Uterus (tissue), 3 donors: ENCODE measurements at regions not wholly inside any gene's neighbourhood (a gene's known extent, or its start where the extent isn't known, plus 50 kb on each side); places are given as distances from the start of the nearest gene placed in this dataset.

Experiments
- DNase-seq, 2 donors: peaks; one replicate each; pipeline ENCODE4 v3.0.0-alpha.2; 2019 to 2020
- H3K27ac ChIP-seq, 2 donors: fragments of 200-600 bp; sonication (generic); 1 replicate in 1 of 2; 2 replicates in 1 of 2; pipeline ENCODE4 v1.5.1; 2016 to 2018
- H3K27me3 ChIP-seq, 2 donors: fragments of 200-600 bp; sonication (generic); one replicate each; pipeline ENCODE4 v1.5.1; 2018 to 2019; ENCODE audit warnings: control low read depth in 1 of 2
- H3K36me3 ChIP-seq, 2 donors: fragments of 200-600 bp; sonication (generic); one replicate each; pipeline ENCODE4 v1.5.1; 2019; ENCODE audit warnings: control low read depth in 1 of 2
- H3K4me1 ChIP-seq, 2 donors: fragments of 200-600 bp; sonication (generic); one replicate each; pipeline ENCODE4 v1.5.1; 2018 to 2019; ENCODE audit warnings: control low read depth in 1 of 2
- H3K4me3 ChIP-seq, 2 donors: fragments of 200-600 bp; sonication (generic); 1 replicate in 1 of 2; 2 replicates in 1 of 2; pipeline ENCODE4 v1.5.1; 2018 to 2019; ENCODE audit warnings: mild to moderate bottlenecking in 1 of 2
- H3K9me3 ChIP-seq, 2 donors: fragments of 200-600 bp; sonication (generic); one replicate each; pipeline ENCODE4 v1.5.1; 2019; ENCODE audit warnings: control low read depth in 1 of 2
- POLR2A ChIP-seq, 2 donors: fragments of 450-650 bp; IDR thresholded peaks; one replicate each; pipeline ENCODE4 v1.6.1; 2016; ENCODE audit warnings: antibody characterized with exemption in 2 of 2, mild to moderate bottlenecking in 1 of 2, moderate library complexity in 1 of 2
- intact Hi-C: fragments of 100-400 bp; cut with DNase I; formaldehyde crosslinking; loops from one replicate; pipeline ENCODE4 v1.15.1; 2023; ENCODE audit warnings: low total_unique reads
- TF ChIP-seq, protein P1 (sequence below), 4 experiments: fragments of 200-600 bp in 2 of 4; fragments of 450-650 bp in 2 of 4; sonication (generic) in 2 of 4; IDR thresholded peaks; one replicate each; pipeline ENCODE4 v1.5.1; 2016 to 2019; ENCODE audit warnings: antibody characterized with exemption in 4 of 4, mild to moderate bottlenecking in 2 of 4, moderate library complexity in 1 of 4
- donor health status: DM: yes; HTN: yes; CAD: no.

DNA sequence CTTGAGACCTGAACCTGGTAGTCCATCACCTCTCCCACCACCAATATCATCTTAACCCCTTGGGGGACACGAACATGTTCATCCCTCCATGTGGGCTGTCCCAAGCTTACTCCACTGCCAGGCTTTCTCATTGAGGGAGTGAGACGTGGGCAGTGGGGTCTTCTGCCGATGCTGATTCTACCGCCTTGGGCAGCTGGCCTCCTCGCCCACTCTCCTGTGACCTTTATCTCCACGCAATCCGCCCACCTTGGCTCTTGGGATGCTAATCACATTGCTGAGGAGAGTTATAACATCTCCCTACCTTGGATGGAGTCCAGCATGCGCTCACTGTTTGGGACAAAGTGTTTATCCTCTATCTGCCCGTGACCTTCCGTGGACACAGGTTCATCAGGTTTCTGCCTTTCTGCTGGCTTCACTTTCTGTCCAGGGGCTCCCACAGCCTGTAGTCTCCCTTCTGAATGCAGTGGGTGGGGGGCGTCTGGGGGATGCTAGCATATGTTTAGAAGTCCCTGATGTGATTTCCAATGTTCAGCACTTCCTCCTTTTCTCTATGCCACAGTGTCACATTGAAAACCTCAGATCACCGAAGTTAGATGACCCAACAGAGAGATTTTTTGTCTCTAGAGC, 53.2 kb upstream of the ESRRB start:
- Histone ChIP-seq H3K4me1 (no peaks in the 10 kb centered on the region), H3K27ac (no peak overlapping the region), H3K36me3 (no peaks in the 10 kb centered on the region), H3K9me3 (no peaks in the 10 kb centered on the region), H3K4me3 (no peak overlapping the region), H3K27me3 (no peaks in the 10 kb centered on the region)
- DNase-seq: no peak
- no peak for TF ChIP-seq POLR2A (IDR thresholded peaks at IDR 0.05)
- TF ChIP-seq, protein P1, sequence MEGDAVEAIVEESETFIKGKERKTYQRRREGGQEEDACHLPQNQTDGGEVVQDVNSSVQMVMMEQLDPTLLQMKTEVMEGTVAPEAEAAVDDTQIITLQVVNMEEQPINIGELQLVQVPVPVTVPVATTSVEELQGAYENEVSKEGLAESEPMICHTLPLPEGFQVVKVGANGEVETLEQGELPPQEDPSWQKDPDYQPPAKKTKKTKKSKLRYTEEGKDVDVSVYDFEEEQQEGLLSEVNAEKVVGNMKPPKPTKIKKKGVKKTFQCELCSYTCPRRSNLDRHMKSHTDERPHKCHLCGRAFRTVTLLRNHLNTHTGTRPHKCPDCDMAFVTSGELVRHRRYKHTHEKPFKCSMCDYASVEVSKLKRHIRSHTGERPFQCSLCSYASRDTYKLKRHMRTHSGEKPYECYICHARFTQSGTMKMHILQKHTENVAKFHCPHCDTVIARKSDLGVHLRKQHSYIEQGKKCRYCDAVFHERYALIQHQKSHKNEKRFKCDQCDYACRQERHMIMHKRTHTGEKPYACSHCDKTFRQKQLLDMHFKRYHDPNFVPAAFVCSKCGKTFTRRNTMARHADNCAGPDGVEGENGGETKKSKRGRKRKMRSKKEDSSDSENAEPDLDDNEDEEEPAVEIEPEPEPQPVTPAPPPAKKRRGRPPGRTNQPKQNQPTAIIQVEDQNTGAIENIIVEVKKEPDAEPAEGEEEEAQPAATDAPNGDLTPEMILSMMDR (IDR thresholded peaks at IDR 0.05): no peak
- intact Hi-C loops: no loop called here

DNA sequence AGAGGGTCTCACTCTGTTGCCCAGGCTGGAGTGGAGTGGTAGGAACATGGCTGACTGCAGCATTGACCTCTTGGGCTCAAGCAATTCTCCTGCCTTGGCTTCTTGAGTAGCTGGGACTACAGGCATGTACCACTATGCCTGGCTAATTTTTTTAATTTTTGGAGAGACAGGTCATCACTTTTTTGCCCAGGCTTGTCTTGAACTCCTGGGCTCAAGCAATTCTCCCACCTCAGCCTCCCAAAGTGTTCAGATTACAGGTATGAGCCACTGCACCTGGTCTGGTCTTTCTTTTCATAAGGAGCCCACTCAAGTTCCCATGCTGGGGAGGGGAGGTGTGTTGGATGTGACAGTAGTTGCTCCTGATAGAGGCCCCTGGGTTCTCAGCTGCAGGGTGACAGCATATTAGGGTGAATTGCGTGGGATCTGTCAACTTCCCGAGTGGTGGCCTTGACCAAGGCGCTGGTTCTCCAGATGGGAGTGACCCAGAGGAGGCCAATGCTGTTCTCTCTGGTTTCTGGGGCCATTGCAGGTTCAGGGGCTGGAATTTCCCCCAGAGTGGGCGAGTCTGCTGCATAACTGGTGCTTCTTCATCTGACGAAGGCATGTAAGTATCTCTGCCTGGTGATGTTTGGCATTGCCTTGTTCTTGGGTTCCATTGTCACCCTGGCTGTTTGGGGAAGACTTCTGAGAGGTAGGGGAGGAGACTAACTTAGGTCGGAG, 52.4 kb upstream of the ESRRB start:
- no peak for TF ChIP-seq POLR2A (IDR thresholded peaks at IDR 0.05)
- TF ChIP-seq, protein P1 (IDR thresholded peaks at IDR 0.05): no peak
- intact Hi-C loops: no loop called here
- H3K36me3 ChIP-seq: no peaks in the 10 kb centered on the region
- H3K4me3 ChIP-seq: no peak overlapping the region
- H3K4me1 ChIP-seq: no peaks in the 10 kb centered on the region
- H3K27me3 ChIP-seq: no peaks in the 10 kb centered on the region
- no peak for DNase-seq
- H3K27ac ChIP-seq: no peak overlapping the region
- H3K9me3 ChIP-seq: no peaks in the 10 kb centered on the region

DNA sequence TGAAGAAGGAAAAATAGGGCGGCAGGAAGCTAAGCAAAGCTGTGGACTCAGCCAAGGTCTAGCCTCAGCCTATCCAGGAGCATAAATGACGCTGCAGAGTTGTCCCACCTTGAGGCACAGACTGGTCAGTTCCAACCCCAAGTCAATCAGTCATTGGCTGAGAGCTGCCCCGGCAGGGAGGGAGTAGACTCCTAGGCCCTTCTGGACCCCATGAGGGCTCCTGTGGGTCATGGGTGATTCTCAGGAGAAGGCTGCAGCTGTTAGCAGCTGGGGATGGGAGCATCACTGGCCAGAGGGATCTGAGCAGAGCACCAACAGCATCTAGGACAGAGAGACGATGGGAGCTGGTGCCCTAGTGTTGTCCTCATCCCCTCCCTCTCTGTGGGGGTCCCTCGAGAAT, 51.8 kb upstream of the ESRRB start:
- no peak overlapping the region for H3K4me3 ChIP-seq
- intact Hi-C loops: no loop called here
- no peaks in the 10 kb centered on the region for H3K4me1 ChIP-seq
- H3K27me3 ChIP-seq: no peaks in the 10 kb centered on the region
- no peaks in the 10 kb centered on the region for H3K36me3 ChIP-seq
- no peak for DNase-seq
- TF ChIP-seq POLR2A (IDR thresholded peaks at IDR 0.05): no peak
- TF ChIP-seq, protein P1 (IDR thresholded peaks at IDR 0.05): no peak
- no peaks in the 10 kb centered on the region for H3K9me3 ChIP-seq
- H3K27ac ChIP-seq: no peak overlapping the region
